ENCODE measurements at regions not wholly inside any gene's neighbourhood (a gene's known extent, or its start where the extent isn't known, plus 50 kb on each side); places are given as distances from the start of the nearest gene placed in this dataset.

DNA sequence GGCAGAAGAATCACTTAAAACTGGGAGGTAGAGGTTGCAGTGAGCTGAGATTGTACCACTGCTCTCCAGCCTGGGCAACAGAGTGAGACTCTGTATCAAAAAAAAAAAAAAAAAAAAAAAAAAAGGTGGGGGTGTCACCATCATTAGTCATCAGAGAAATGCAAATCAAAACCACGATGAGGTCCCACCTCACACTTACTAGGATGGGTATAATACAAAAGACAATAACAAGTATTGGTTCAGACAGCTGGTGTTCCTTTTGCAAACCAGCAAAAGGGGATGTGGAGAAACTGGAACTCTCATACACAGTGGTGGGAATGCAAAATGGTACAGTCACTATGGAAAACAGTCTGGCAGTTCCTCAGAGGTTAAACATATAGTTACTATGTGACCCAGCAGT lies 78.7 kb upstream of the TSC22D2 start:
- TF ChIP-seq, protein P1, sequence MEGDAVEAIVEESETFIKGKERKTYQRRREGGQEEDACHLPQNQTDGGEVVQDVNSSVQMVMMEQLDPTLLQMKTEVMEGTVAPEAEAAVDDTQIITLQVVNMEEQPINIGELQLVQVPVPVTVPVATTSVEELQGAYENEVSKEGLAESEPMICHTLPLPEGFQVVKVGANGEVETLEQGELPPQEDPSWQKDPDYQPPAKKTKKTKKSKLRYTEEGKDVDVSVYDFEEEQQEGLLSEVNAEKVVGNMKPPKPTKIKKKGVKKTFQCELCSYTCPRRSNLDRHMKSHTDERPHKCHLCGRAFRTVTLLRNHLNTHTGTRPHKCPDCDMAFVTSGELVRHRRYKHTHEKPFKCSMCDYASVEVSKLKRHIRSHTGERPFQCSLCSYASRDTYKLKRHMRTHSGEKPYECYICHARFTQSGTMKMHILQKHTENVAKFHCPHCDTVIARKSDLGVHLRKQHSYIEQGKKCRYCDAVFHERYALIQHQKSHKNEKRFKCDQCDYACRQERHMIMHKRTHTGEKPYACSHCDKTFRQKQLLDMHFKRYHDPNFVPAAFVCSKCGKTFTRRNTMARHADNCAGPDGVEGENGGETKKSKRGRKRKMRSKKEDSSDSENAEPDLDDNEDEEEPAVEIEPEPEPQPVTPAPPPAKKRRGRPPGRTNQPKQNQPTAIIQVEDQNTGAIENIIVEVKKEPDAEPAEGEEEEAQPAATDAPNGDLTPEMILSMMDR (conservative IDR thresholded peaks at IDR 0.05; ENCODE audit: low read depth, low read length), result no peak
- no peak for TF ChIP-seq EZH2phosphoT487 (IDR thresholded peaks at IDR 0.05; ENCODE audit: borderline replicate concordance, low read length)
